HG02943 (cell line): ENCODE measurements at regions not wholly inside any gene's neighbourhood (a gene's known extent, or its start where the extent isn't known, plus 50 kb on each side); places are given as distances from the start of the nearest gene placed in this dataset.
"Not testable (repeated sequence)": the region's sequence is repeated elsewhere in the genome, so short reads cannot be mapped to it uniquely, and the experiment has no call there.

ENCODE experiments used
- ATAC-seq: cut with Tn5 transposase; IDR thresholded peaks from one replicate; pipeline ENCODE4 v1.9.1; 2021; ENCODE audit warnings: mild to moderate bottlenecking, low read depth, moderate library complexity; ENCODE audit not compliant: unreplicated experiment

GRCh38 chr14:106774889-106775480 lies 1248.6 kb downstream of the TMEM121 start:
- not testable (repeated sequence) for ATAC-seq

DNA sequence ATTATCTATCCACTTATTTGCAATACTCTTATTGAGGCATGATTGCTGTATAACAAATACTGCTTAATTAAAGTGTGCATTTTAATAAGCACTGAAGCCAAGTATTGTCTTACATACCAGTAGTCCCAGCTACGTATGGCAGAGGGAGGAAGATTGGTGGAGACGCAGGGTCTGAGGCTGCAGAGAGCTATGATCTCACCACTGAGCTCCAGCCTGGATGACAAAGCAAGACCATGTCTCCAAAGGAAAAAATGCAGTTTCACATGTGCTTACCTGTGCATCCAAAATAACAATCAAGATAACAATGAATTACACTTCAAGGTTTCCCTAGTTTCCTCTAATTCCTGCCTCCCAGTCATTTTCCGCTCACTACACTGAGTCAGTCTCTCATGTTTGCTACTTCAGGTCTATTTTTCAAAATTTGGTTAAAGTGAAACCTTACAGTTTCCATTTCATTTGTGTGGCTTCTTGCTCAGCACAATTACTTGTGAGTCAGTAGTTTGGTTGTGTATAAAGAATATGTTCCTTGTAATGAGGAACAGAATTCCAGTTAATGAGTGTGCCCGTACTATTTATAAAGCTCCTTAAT lies 1250.1 kb downstream of the TMEM121 start:
- ATAC-seq, result no peak

GRCh38 chr14:106778986-106779385 lies 1252.6 kb downstream of the TMEM121 start:
- no peak for ATAC-seq

- no peak for ATAC-seq
Measured at GRCh38 chr14:106786697-106787096, 1260.3 kb downstream of the TMEM121 start.

- no peak for ATAC-seq
Measured at GRCh38 chr14:106787626-106788025, 1261.2 kb downstream of the TMEM121 start.

GRCh38 chr14:106788534-106788933 lies 1262.2 kb downstream of the TMEM121 start:
- ATAC-seq, result no peak

GRCh38 chr14:106789318-106789717 lies 1262.9 kb downstream of the TMEM121 start:
- ATAC-seq, result no peak

- ATAC-seq, result no peak
Measured at GRCh38 chr14:106790189-106791036, 1264.0 kb downstream of the TMEM121 start.

GRCh38 chr14:106792543-106792942 lies 1266.2 kb downstream of the TMEM121 start:
- no peak for ATAC-seq

- not testable (repeated sequence) for ATAC-seq
Measured at GRCh38 chr14:106798166-106798565, 1271.8 kb downstream of the TMEM121 start.

DNA sequence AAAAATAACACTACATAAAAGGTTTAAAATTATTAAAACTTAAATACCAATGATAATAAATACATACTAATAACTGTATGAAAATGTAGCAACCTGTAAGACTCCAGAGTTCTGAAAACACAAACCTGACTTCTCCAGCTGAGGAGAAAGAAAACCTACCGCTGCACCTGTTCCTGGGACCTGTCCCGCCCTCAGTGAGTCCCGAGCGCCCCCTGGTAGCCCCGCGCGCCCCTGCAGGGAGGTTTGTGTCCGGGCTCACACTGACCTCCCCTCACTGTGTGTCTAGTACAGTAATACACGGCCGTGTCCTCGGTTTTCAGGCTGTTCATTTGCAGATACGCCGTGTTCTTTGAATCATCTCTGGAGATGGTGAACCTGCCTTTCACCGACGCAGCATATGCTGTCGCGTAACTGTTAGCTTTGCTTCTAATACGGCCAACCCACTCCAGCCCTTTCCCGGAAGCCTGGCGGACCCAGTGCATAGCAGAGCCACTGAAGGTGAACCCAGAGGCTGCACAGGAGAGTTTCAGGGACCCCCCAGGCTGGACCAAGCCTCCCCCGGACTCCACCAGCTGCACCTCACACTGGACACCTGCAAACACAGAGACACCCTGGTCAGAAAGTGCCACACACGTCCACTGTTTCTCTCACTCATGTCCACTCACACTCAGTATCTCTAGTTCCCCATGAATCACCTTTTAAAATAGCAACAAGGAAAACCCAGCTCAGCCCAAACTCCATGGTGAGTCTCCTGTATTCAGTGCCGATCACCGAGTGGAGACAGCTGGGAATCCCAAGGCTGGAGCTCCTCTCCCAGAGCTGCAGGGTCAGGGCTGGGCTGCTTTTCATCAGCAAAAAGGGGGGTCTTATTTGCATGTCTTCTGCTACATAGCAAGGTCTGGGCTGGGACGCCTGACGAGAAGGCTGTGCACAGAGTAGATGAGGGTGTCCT lies 1276.3 kb downstream of the TMEM121 start:
- ATAC-seq, result no peak

DNA sequence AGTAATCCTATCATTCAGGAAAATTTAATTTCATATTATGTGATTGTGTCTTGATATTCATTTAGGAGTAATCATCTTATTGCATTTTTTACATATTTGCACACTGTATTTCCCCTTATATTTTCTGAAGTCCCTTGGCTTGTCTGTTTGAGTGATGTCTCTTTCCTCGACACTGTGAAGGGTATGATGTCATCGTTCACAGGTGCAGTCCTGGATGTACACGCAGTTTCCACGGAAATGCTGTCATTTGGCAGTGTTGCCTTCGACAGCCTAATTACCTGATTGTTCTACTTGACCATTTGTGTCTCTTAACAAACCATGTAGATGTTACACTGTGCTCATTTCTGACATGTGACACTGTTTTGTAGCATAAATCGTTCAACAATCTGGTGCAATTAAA lies 1277.0 kb downstream of the TMEM121 start:
- no peak for ATAC-seq

- no peak for ATAC-seq
Measured at GRCh38 chr14:106807493-106807892, 1281.1 kb downstream of the TMEM121 start.

- ATAC-seq, result no peak
Measured at GRCh38 chr14:106808458-106808857, 1282.1 kb downstream of the TMEM121 start.

GRCh38 chr14:106808907-106809306 lies 1282.5 kb downstream of the TMEM121 start:
- no peak for ATAC-seq

GRCh38 chr14:106809615-106810014 lies 1283.2 kb downstream of the TMEM121 start:
- no peak for ATAC-seq

GRCh38 chr14:106810168-106810567 lies 1283.8 kb downstream of the TMEM121 start:
- not testable (repeated sequence) for ATAC-seq

DNA sequence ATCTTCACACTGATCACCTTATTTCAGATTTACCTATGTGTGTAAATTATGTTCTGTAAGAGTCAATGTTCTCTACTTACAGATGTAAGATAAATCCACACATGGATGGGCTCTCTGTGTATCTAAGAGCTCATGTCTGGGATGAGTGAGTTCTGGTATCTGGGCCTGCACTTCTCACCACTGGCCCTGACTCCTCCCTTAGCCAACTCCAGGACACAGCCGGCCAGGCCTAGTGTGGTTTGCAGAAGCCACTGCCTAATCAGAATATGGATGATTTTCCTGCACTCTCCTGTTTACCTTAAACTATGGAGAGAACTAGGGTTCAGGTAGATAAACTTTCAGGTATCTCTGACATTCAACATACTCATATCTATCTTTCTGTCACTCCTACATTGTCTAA lies 1284.8 kb downstream of the TMEM121 start:
- no peak for ATAC-seq

- no peak for ATAC-seq
Measured at GRCh38 chr14:106812788-106813476, 1286.5 kb downstream of the TMEM121 start.

DNA sequence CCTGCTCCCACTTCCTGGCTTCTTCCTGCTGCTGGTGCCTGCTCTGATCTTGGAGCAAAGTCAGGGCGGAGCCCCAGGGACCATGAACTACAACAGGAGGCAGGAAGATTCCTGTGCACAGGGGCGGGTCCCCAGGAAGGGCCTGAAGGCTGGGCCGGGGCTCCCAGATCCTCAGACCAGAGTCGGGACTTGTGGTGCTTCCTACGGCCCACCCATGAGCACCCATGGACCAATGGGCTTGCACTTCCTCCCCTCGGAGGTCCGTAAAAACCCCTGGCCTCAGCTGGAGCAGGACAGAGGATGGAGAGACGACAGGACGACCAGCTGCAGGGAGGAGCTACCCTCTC lies 1287.1 kb downstream of the TMEM121 start:
- no peak for ATAC-seq
